Hepatocyte (in vitro differentiated cells): ENCODE measurements at regions not wholly inside any gene's neighbourhood (a gene's known extent, or its start where the extent isn't known, plus 50 kb on each side); places are given as distances from the start of the nearest gene placed in this dataset.
A peak's percentile ranks its signal among the peaks of the same experiment; 100 is the strongest.

ENCODE experiments used
- DNase-seq: peaks from one replicate; pipeline ENCODE4 v3.0.0-alpha.2; 2016; ENCODE audit warnings: low spot score
- H2AFZ ChIP-seq: fragments of 200-600 bp; sonication (generic); 2 replicates; pipeline ENCODE4 v1.6.0; 2016; ENCODE audit warnings: antibody characterized with exemption, mild to moderate bottlenecking
- H3K27ac ChIP-seq: fragments of 200-600 bp; sonication (generic); 2 replicates; pipeline ENCODE4 v1.5.1; 2016; ENCODE audit warnings: mild to moderate bottlenecking
- H3K27me3 ChIP-seq: fragments of 200-600 bp; sonication (generic); 2 replicates; pipeline ENCODE4 v1.6.1; 2016
- H3K36me3 ChIP-seq: fragments of 200-600 bp; sonication (generic); replicated peaks from 2 replicates; pipeline ENCODE4 v1.5.1; 2016; ENCODE audit warnings: low read depth; ENCODE audit not compliant: insufficient read depth
- H3K4me1 ChIP-seq: fragments of 200-600 bp; sonication (generic); 2 replicates; pipeline ENCODE4 v1.5.1; 2016; ENCODE audit warnings: mild to moderate bottlenecking, moderate library complexity; ENCODE audit not compliant: insufficient read depth
- H3K4me2 ChIP-seq: fragments of 200-600 bp; sonication (generic); 2 replicates; pipeline ENCODE4 v1.6.0; 2016
- H3K4me3 ChIP-seq: fragments of 200-600 bp; sonication (generic); 2 replicates; pipeline ENCODE4 v1.5.1; 2016; ENCODE audit warnings: mild to moderate bottlenecking
- H3K79me2 ChIP-seq: fragments of 200-600 bp; sonication (generic); 2 replicates; pipeline ENCODE4 v1.6.0; 2017; ENCODE audit warnings: mild to moderate bottlenecking
- H3K9me2 ChIP-seq: fragments of 200-600 bp; sonication (generic); replicated peaks from 2 replicates; pipeline ENCODE4 v1.6.0; 2017; ENCODE audit warnings: mild to moderate bottlenecking; ENCODE audit not compliant: insufficient read depth
- H3K9me3 ChIP-seq: fragments of 200-600 bp; sonication (generic); 2 replicates; pipeline ENCODE4 v1.5.1; 2016; ENCODE audit warnings: low read depth, mild to moderate bottlenecking
- H4K20me1 ChIP-seq: fragments of 200-600 bp; sonication (generic); 2 replicates; pipeline ENCODE4 v1.6.0; 2016; ENCODE audit warnings: mild to moderate bottlenecking; ENCODE audit not compliant: insufficient read depth, poor library complexity, severe bottlenecking
- CTCF ChIP-seq: fragments of 200-600 bp; sonication (generic); IDR thresholded peaks from 2 replicates; pipeline ENCODE4 v1.5.1; 2016; ENCODE audit warnings: antibody characterized with exemption, mild to moderate bottlenecking; ENCODE audit not compliant: poor library complexity
- EZH2 ChIP-seq: fragments of 200-600 bp; sonication (generic); IDR thresholded peaks from 2 replicates; pipeline ENCODE4 v1.6.1; 2016; ENCODE audit warnings: antibody characterized with exemption, mild to moderate bottlenecking, borderline replicate concordance
- EZH2phosphoT487 ChIP-seq: fragments of 200-600 bp; sonication (generic); IDR thresholded peaks from one replicate; pipeline ENCODE4 v1.6.1; 2018; ENCODE audit warnings: antibody characterized with exemption, mild to moderate bottlenecking, low read depth, moderate library complexity; ENCODE audit not compliant: unreplicated experiment, severe bottlenecking
- WGBS: methylation state at CpG from one replicate; pipeline ENCODE4 v1.1.6; 2016; ENCODE audit warnings: low lambda C conversion rate; ENCODE audit errors: missing lambda C conversion rate; 5-methylcytosine and 5-hydroxymethylcytosine counted together

- H3K9me3 ChIP-seq = no peaks in the 10 kb centered on the region
- 68% methylated on average over 3 of the region's 3 CpGs for WGBS
- H3K4me3 ChIP-seq = no peak overlapping the region
- H3K27me3 ChIP-seq = no peaks in the 10 kb centered on the region
- H3K27ac ChIP-seq = peak overlapping the region; percentile 6
- H3K36me3 ChIP-seq = no peaks in the 10 kb centered on the region
- peaks cover 19% of the 10 kb centered on the region for H3K4me1 ChIP-seq
- H2AFZ ChIP-seq = no peak overlapping the region
- TF ChIP-seq EZH2 (no peak), CTCF (no peak), EZH2phosphoT487 (no peak)
- DNase-seq = no peak
- H3K4me2 ChIP-seq = no peak overlapping the region
- H3K79me2 ChIP-seq = no peaks in the 10 kb centered on the region
- H3K9me2 ChIP-seq = no peaks in the 10 kb centered on the region
- no peaks in the 10 kb centered on the region for H4K20me1 ChIP-seq
These were observed 151.3 kb downstream of the CAND1 start for GRCh38 chr12:67420506-67420905.

GRCh38 chr12:67422081-67422480 lies 152.9 kb downstream of the CAND1 start:
- no peak overlapping the region for H3K4me3 ChIP-seq
- H3K9me2 ChIP-seq = no peaks in the 10 kb centered on the region
- 87% methylated on average over 3 of the region's 3 CpGs for WGBS
- no peak overlapping the region for H3K27ac ChIP-seq
- H3K27me3 ChIP-seq = no peaks in the 10 kb centered on the region
- DNase-seq = no peak
- no peak overlapping the region for H2AFZ ChIP-seq
- no peak for TF ChIP-seq EZH2
- no peak for TF ChIP-seq EZH2phosphoT487
- TF ChIP-seq CTCF = no peak
- H3K36me3 ChIP-seq = no peaks in the 10 kb centered on the region
- no peaks in the 10 kb centered on the region for H3K9me3 ChIP-seq
- H4K20me1 ChIP-seq = no peaks in the 10 kb centered on the region
- H3K79me2 ChIP-seq = no peaks in the 10 kb centered on the region
- H3K4me2 ChIP-seq = no peak overlapping the region
- peaks cover 35% of the 10 kb centered on the region for H3K4me1 ChIP-seq

- peaks cover 47% of the 10 kb centered on the region for H3K4me1 ChIP-seq
- H2AFZ ChIP-seq = no peak overlapping the region
- H3K27me3 ChIP-seq = no peaks in the 10 kb centered on the region
- no peaks in the 10 kb centered on the region for H3K9me2 ChIP-seq
- H4K20me1 ChIP-seq = no peaks in the 10 kb centered on the region
- H3K27ac ChIP-seq = peak overlapping the region; percentile 82
- 80% methylated on average over 1 of the region's 1 CpG for WGBS
- no peaks in the 10 kb centered on the region for H3K36me3 ChIP-seq
- no peaks in the 10 kb centered on the region for H3K9me3 ChIP-seq
- TF ChIP-seq CTCF = no peak
- no peak for TF ChIP-seq EZH2phosphoT487
- no peak for TF ChIP-seq EZH2
- no peak overlapping the region for H3K4me2 ChIP-seq
- H3K79me2 ChIP-seq = no peaks in the 10 kb centered on the region
- DNase-seq = no peak
- no peak overlapping the region for H3K4me3 ChIP-seq
These were observed 155.6 kb downstream of the CAND1 start for GRCh38 chr12:67424784-67425183.

- H3K9me3 ChIP-seq = no peaks in the 10 kb centered on the region
- peaks cover 43% of the 10 kb centered on the region for H3K4me1 ChIP-seq
- DNase-seq = peak; percentile 50
- WGBS = 97% methylated on average over 1 of the region's 1 CpG
- peak overlapping the region; percentile 82 for H3K27ac ChIP-seq
- TF ChIP-seq EZH2phosphoT487 = no peak
- TF ChIP-seq CTCF = no peak
- TF ChIP-seq EZH2 = no peak
- H3K79me2 ChIP-seq = no peaks in the 10 kb centered on the region
- no peak overlapping the region for H2AFZ ChIP-seq
- H3K9me2 ChIP-seq = no peaks in the 10 kb centered on the region
- H3K4me2 ChIP-seq = no peak overlapping the region
- no peaks in the 10 kb centered on the region for H4K20me1 ChIP-seq
- no peak overlapping the region for H3K4me3 ChIP-seq
- no peaks in the 10 kb centered on the region for H3K36me3 ChIP-seq
- no peaks in the 10 kb centered on the region for H3K27me3 ChIP-seq
These were observed 156.2 kb downstream of the CAND1 start for GRCh38 chr12:67425394-67425793.
